PFSK-1 (cell line): ENCODE measurements at regions not wholly inside any gene's neighbourhood (a gene's known extent, or its start where the extent isn't known, plus 50 kb on each side); places are given as distances from the start of the nearest gene placed in this dataset.

Experiments
- FOXP2 ChIP-seq: optimal IDR thresholded peaks from 2 replicates; pipeline ENCODE3; 2011; ENCODE audit warnings: borderline replicate concordance, control low read depth, inconsistent platforms; ENCODE audit not compliant: insufficient read depth; ENCODE audit errors: extremely low read length, extremely low read depth
- POLR2AphosphoS5 ChIP-seq: IDR thresholded peaks from 2 replicates; pipeline ENCODE4 v1.6.1; 2012; ENCODE audit warnings: low read depth, mild to moderate bottlenecking, control low read depth, low read length, moderate library complexity
- SIN3A ChIP-seq: IDR thresholded peaks from 2 replicates; pipeline ENCODE4 v1.6.1; 2012; ENCODE audit warnings: mild to moderate bottlenecking, low read length, moderate library complexity, borderline replicate concordance; ENCODE audit not compliant: insufficient read depth
- TAF1 ChIP-seq: IDR thresholded peaks from 2 replicates; pipeline ENCODE4 v1.6.1; 2012; ENCODE audit warnings: low read length, control low read depth, borderline replicate concordance; ENCODE audit not compliant: insufficient read depth
- TF ChIP-seq, protein P1 (sequence below), 2 experiments: IDR thresholded peaks; 2 replicates each; pipeline versions ENCODE4 v1.6.1 to v1.8.0; 2011 to 2012; ENCODE audit warnings: low read depth in 2 of 2, low read length in 2 of 2, control low read depth in 1 of 2, inconsistent platforms in 1 of 2, mild to moderate bottlenecking in 1 of 2, moderate library complexity in 1 of 2; ENCODE audit not compliant: insufficient read depth in 1 of 2

DNA sequence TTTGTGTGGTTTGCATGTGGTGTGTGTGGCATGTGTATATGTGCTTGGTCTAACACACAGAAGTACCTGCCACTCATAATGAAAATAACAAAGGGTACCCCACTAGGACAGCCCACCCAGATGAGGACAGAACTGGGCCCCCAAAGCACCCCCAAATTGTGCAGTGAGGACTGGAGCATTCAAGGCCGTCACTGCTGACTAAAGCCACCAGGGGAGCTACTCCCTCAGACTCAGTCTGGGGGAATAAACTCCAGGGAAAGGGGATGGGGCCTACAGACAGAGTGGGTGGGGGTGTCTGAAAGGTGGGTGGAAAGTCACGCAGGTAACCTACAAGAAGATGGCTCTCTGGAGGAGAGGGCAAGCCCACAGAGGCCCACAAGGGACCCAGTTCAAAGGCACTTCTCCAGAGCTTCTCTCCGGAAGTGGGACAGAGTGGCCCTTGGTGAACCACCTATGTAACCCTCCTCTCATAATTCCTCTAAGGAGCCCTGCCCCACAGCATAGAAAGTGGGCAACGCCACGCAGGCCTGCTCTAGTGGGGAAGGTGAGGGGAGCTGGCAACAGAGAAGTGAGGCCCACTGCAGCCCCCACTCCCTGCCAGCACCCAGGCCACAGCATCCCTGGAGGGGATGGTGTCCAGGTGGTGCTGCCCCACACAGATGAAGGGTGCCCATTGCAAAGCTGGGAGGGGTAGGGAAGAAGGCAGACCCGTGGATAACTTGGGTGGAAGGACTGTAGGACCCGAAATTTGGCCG, 122.8 kb upstream of the MAFB start:
- TF ChIP-seq SIN3A = no peak
- no peak for TF ChIP-seq TAF1

DNA sequence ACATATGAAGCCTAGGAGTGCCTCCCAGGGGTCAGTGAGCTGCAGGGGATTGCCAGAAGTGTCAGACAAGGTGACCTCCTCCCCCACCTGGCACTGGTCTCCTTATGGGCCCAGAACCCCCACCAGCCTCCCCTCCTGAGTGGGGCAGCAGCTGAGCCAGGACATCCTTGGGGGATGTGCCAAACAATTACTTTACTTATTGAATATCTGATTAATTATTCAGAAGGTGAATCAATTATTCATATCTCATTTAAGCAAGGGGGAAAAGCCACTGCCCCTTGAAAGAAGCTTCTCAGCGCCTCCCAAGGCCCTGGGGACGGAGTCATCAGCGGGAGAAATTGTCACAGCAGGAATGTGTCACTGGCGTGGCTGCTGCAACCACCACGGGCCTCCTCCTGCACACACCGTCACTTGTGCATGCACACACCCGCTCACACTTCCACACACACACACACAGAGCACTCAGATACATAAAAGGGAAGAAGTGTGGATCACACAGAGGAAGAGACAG, 123.4 kb upstream of the MAFB start:
- TF ChIP-seq TAF1 = no peak
- TF ChIP-seq, protein P1, sequence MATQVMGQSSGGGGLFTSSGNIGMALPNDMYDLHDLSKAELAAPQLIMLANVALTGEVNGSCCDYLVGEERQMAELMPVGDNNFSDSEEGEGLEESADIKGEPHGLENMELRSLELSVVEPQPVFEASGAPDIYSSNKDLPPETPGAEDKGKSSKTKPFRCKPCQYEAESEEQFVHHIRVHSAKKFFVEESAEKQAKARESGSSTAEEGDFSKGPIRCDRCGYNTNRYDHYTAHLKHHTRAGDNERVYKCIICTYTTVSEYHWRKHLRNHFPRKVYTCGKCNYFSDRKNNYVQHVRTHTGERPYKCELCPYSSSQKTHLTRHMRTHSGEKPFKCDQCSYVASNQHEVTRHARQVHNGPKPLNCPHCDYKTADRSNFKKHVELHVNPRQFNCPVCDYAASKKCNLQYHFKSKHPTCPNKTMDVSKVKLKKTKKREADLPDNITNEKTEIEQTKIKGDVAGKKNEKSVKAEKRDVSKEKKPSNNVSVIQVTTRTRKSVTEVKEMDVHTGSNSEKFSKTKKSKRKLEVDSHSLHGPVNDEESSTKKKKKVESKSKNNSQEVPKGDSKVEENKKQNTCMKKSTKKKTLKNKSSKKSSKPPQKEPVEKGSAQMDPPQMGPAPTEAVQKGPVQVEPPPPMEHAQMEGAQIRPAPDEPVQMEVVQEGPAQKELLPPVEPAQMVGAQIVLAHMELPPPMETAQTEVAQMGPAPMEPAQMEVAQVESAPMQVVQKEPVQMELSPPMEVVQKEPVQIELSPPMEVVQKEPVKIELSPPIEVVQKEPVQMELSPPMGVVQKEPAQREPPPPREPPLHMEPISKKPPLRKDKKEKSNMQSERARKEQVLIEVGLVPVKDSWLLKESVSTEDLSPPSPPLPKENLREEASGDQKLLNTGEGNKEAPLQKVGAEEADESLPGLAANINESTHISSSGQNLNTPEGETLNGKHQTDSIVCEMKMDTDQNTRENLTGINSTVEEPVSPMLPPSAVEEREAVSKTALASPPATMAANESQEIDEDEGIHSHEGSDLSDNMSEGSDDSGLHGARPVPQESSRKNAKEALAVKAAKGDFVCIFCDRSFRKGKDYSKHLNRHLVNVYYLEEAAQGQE (IDR thresholded peaks at IDR 0.05; ENCODE audit: insufficient read depth in 1 of 2, low read depth in 2 of 2, low read length in 2 of 2) = no peak
- TF ChIP-seq SIN3A = no peak
- no peak for TF ChIP-seq FOXP2
- no peak for TF ChIP-seq POLR2AphosphoS5

- TF ChIP-seq POLR2AphosphoS5 (no peak), FOXP2 (no peak), SIN3A (no peak), TAF1 (no peak)
- TF ChIP-seq, protein P1 (IDR thresholded peaks at IDR 0.05; ENCODE audit: insufficient read depth in 1 of 2, low read depth in 2 of 2, low read length in 2 of 2) = no peak
These were observed 124.0 kb upstream of the MAFB start for GRCh38 chr20:40813029-40813431.

- no peak for TF ChIP-seq TAF1
- no peak for TF ChIP-seq POLR2AphosphoS5
- TF ChIP-seq, protein P1 (IDR thresholded peaks at IDR 0.05; ENCODE audit: insufficient read depth in 1 of 2, low read depth in 2 of 2, low read length in 2 of 2) = no peak
- TF ChIP-seq SIN3A = no peak
- no peak for TF ChIP-seq FOXP2
These were observed 124.9 kb upstream of the MAFB start for GRCh38 chr20:40813708-40814630.

DNA sequence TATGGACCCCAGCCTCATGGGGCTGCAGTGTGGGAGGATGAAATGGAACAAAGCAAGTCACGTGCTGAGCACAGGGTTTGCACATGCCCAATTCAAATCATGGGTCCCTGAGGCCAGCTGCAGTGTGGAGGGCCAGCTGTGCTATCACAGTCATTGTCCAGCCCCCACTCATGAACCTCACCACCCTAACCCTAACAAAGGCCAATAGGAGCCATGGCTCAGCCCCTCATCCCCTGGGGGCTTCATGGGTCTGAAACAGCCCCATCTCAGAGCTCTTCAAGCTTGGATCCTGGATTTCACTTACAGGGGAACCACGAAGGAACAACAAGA, 125.6 kb upstream of the MAFB start:
- TF ChIP-seq POLR2AphosphoS5 = no peak
- TF ChIP-seq, protein P1 (IDR thresholded peaks at IDR 0.05; ENCODE audit: insufficient read depth in 1 of 2, low read depth in 2 of 2, low read length in 2 of 2) = no peak
- no peak for TF ChIP-seq SIN3A
- no peak for TF ChIP-seq FOXP2
- no peak for TF ChIP-seq TAF1
